HepG2 (cell line): ENCODE measurements at regions not wholly inside any gene's neighbourhood (a gene's known extent, or its start where the extent isn't known, plus 50 kb on each side); places are given as distances from the start of the nearest gene placed in this dataset.

Source experiments
- ATAC-seq: fragments of 200-7000 bp; cut with Tn5 transposase; 3 replicates; pipeline ENCODE4 v1.9.1; 2020; ENCODE audit warnings: mild to moderate bottlenecking, moderate library complexity
- BruUV-seq: library from RNA; stranded (reverse); fragments of 400-500 nt; replicated peaks from 2 replicates; lab custom pipeline; 2021; lab: Mats Ljungman, UMichigan
- CTCF ChIA-PET: fragments of 300-600 bp; formaldehyde crosslinking; extraction: SDS; loops from one replicate; lab custom pipeline; 2021; ENCODE audit warnings: low total read pairs, inconsistent platforms, low intra/inter-chr PET ratio; lab: Yijun Ruan, JAX
- POLR2A ChIA-PET: fragments of 350-600 bp; sonication (Branson Sonifier 250); formaldehyde crosslinking; loops from one replicate; lab custom pipeline; 2020; ENCODE audit warnings: antibody characterized with exemption, inconsistent platforms; lab: Yijun Ruan, JAX
- DNase-seq: peaks from one replicate; pipeline ENCODE4 v3.0.0-alpha.2; 2015; ENCODE audit warnings: low spot score
- FAIRE-seq: peaks from 3 replicates; lab custom pipeline; 2011; peaks lifted over from hg19 to GRCh38; lab: Jason Lieb, UNC
- H2AFZ ChIP-seq: one replicate; pipeline ENCODE4 v1.6.1; 2011; ENCODE audit warnings: low read length, inconsistent platforms
- H3K27ac ChIP-seq: fragments of 300-600 bp; 3 replicates; pipeline ENCODE4 v1.8.0; 2011; ENCODE audit warnings: mixed run types, mild to moderate bottlenecking, mixed read lengths, low read length, inconsistent platforms; ENCODE audit not compliant: insufficient read depth; ENCODE audit errors: extremely low read length
- H3K27me3 ChIP-seq, 2 experiments: fragments of 200-600 bp in 1 of 2; 2 replicates in 1 of 2; 3 replicates in 1 of 2; pipeline versions ENCODE4 v1.6.0 to v1.8.0; 2011; ENCODE audit warnings: low read length in 2 of 2, mild to moderate bottlenecking in 2 of 2, moderate library complexity in 2 of 2, inconsistent platforms in 1 of 2; ENCODE audit not compliant: insufficient read depth in 2 of 2, control insufficient read depth in 1 of 2
- H3K36me3 ChIP-seq, 2 experiments: fragments of 200-600 bp in 1 of 2; replicated peaks in 1 of 2; 2 replicates in 1 of 2; 3 replicates in 1 of 2; pipeline versions ENCODE4 v1.5.1 to v1.8.0; 2011; ENCODE audit warnings: low read length in 2 of 2, inconsistent platforms in 1 of 2; ENCODE audit not compliant: insufficient read depth in 2 of 2, control insufficient read depth in 1 of 2
- H3K4me1 ChIP-seq: 2 replicates; pipeline ENCODE4 v1.5.1; 2012; ENCODE audit warnings: low read length, inconsistent platforms; ENCODE audit not compliant: insufficient read depth
- H3K4me2 ChIP-seq: 2 replicates; pipeline ENCODE4 v1.6.0; 2011; ENCODE audit warnings: low read depth, low read length, inconsistent platforms
- H3K4me3 ChIP-seq, 3 experiments: fragments of 200-600 bp in 1 of 3; sonication (generic), shearing (Covaris generic) in 1 of 3; replicated peaks in 1 of 3; 2 replicates each; pipeline ENCODE4 v1.5.1; 2011 to 2016; ENCODE audit warnings: low read length in 3 of 3, inconsistent platforms in 2 of 3, low read depth in 2 of 3, mild to moderate bottlenecking in 2 of 3, control low read depth in 1 of 3, mixed read lengths in 1 of 3; ENCODE audit not compliant: insufficient read depth in 1 of 3
- H3K79me2 ChIP-seq: one replicate; pipeline ENCODE4 v1.6.1; 2011; ENCODE audit warnings: low read length, inconsistent platforms; ENCODE audit not compliant: insufficient read depth
- H3K9ac ChIP-seq: 2 replicates; pipeline ENCODE4 v1.6.0; 2011; ENCODE audit warnings: mild to moderate bottlenecking, low read depth, low read length, inconsistent platforms; ENCODE audit not compliant: insufficient read depth
- H3K9me3 ChIP-seq: 2 replicates; pipeline ENCODE4 v1.5.1; 2012; ENCODE audit warnings: mild to moderate bottlenecking, low read length
- H4K20me1 ChIP-seq: 2 replicates; pipeline ENCODE4 v1.6.0; 2011; ENCODE audit warnings: inconsistent platforms, mild to moderate bottlenecking, low read length, moderate library complexity; ENCODE audit not compliant: insufficient read depth
- SNRNP70 ChIP-seq: fragments of 200-400 bp; formaldehyde crosslinking; IDR thresholded peaks from 2 replicates; pipeline ENCODE4 v1.6.1; 2017; ENCODE audit warnings: mild to moderate bottlenecking, low read depth, low read length, moderate library complexity
- ZNF841 ChIP-seq: sonication (generic); formaldehyde crosslinking; IDR thresholded peaks from 2 replicates; pipeline ENCODE4 v1.8.1; 2023; ENCODE audit warnings: missing genetic modification reagents, borderline replicate concordance
- WGBS: methylation state at CpG from one replicate; pipeline ENCODE4 v1.1.6; 2017; ENCODE audit warnings: low lambda C conversion rate; 5-methylcytosine and 5-hydroxymethylcytosine counted together
- in situ Hi-C: cut with HindIII; loops from 2 replicates; pipeline ENCODE4 v1.10.0; 2017; ENCODE audit warnings: low pct_unique_long_range_greater_than_20kb; ENCODE audit not compliant: extremely low pct_ligation_motif_present
- intact Hi-C: fragments of 100-400 bp; cut with micrococcal nuclease; formaldehyde crosslinking; loops from one replicate; pipeline ENCODE4 v1.10.0; 2022; ENCODE audit not compliant: unreplicated experiment
- TF ChIP-seq, protein P1 (sequence below): sonication (generic); formaldehyde crosslinking; IDR thresholded peaks from 2 replicates; pipeline ENCODE4 v1.5.1; 2020; ENCODE audit warnings: mild to moderate bottlenecking, missing genetic modification reagents, borderline replicate concordance
- TF ChIP-seq, protein P2 (sequence below): sonication (generic); formaldehyde crosslinking; IDR thresholded peaks from 2 replicates; pipeline ENCODE4 v1.5.1; 2020; ENCODE audit warnings: mild to moderate bottlenecking, missing genetic modification reagents

DNA sequence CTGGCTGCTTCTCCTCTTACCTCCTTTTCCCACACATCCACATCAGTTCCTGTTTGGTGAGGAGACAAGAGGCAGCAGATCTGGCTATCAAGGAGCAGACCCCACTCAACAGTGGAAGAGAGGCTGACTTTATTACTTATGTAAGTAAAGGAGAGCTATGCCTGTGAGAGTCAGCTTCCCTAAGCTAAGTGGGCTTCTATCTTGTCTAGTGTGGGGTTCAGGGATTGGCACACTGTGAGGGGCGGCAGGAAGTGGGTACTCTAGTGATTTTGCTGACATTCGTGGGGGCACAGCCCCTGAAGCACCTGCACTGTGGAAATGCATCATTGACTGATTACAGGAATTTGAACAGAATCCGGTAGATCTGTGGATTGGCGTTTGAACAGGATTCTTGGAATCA lies 163.5 kb upstream of the IRX1 start:
- H2AFZ ChIP-seq: no peak overlapping the region
- no peaks in the 10 kb centered on the region for H3K27me3 ChIP-seq
- ChIA-PET POLR2A (no interaction called here), CTCF (no interaction called here)
- BruUV-seq: no TSS peak
- intact Hi-C loops (no loop called here), in situ Hi-C loops (no loop called here)
- no CpG with 5 or more reads among the region's 4 CpGs for WGBS
- DNase-seq (no peak), FAIRE-seq (no peak), ATAC-seq (no peak)
- no peaks in the 10 kb centered on the region for H4K20me1 ChIP-seq
- H3K4me1 ChIP-seq: no peaks in the 10 kb centered on the region
- no peaks in the 10 kb centered on the region for H3K36me3 ChIP-seq
- no peak overlapping the region for H3K4me2 ChIP-seq
- H3K79me2 ChIP-seq: no peaks in the 10 kb centered on the region
- no peak overlapping the region for H3K27ac ChIP-seq
- TF ChIP-seq, protein P1, sequence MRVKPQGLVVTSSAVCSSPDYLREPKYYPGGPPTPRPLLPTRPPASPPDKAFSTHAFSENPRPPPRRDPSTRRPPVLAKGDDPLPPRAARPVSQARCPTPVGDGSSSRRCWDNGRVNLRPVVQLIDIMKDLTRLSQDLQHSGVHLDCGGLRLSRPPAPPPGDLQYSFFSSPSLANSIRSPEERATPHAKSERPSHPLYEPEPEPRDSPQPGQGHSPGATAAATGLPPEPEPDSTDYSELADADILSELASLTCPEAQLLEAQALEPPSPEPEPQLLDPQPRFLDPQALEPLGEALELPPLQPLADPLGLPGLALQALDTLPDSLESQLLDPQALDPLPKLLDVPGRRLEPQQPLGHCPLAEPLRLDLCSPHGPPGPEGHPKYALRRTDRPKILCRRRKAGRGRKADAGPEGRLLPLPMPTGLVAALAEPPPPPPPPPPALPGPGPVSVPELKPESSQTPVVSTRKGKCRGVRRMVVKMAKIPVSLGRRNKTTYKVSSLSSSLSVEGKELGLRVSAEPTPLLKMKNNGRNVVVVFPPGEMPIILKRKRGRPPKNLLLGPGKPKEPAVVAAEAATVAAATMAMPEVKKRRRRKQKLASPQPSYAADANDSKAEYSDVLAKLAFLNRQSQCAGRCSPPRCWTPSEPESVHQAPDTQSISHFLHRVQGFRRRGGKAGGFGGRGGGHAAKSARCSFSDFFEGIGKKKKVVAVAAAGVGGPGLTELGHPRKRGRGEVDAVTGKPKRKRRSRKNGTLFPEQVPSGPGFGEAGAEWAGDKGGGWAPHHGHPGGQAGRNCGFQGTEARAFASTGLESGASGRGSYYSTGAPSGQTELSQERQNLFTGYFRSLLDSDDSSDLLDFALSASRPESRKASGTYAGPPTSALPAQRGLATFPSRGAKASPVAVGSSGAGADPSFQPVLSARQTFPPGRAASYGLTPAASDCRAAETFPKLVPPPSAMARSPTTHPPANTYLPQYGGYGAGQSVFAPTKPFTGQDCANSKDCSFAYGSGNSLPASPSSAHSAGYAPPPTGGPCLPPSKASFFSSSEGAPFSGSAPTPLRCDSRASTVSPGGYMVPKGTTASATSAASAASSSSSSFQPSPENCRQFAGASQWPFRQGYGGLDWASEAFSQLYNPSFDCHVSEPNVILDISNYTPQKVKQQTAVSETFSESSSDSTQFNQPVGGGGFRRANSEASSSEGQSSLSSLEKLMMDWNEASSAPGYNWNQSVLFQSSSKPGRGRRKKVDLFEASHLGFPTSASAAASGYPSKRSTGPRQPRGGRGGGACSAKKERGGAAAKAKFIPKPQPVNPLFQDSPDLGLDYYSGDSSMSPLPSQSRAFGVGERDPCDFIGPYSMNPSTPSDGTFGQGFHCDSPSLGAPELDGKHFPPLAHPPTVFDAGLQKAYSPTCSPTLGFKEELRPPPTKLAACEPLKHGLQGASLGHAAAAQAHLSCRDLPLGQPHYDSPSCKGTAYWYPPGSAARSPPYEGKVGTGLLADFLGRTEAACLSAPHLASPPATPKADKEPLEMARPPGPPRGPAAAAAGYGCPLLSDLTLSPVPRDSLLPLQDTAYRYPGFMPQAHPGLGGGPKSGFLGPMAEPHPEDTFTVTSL (CRISPR knock-in tag): no peak
- no peak for TF ChIP-seq SNRNP70
- TF ChIP-seq ZNF841: no peak
- TF ChIP-seq, protein P2, sequence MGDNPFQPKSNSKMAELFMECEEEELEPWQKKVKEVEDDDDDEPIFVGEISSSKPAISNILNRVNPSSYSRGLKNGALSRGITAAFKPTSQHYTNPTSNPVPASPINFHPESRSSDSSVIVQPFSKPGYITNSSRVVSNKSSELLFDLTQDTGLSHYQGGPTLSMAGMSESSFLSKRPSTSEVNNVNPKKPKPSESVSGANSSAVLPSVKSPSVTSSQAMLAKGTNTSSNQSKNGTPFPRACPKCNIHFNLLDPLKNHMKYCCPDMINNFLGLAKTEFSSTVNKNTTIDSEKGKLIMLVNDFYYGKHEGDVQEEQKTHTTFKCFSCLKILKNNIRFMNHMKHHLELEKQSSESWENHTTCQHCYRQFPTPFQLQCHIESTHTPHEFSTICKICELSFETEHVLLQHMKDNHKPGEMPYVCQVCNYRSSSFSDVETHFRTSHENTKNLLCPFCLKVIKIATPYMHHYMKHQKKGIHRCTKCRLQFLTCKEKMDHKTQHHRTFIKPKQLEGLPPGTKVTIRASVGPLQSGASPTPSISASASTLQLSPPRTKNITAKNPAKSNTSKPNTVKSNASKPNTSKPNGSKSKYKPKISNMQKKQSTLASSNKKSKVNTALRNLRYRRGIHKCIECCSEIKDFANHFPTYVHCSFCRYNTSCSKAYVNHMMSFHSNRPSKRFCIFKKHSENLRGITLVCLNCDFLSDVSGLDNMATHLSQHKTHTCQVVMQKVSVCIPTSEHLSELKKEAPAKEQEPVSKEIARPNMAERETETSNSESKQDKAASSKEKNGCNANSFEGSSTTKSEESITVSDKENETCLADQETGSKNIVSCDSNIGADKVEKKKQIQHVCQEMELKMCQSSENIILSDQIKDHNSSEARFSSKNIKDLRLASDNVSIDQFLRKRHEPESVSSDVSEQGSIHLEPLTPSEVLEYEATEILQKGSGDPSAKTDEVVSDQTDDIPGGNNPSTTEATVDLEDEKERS (CRISPR knock-in tag): no peak
- no peaks in the 10 kb centered on the region for H3K9me3 ChIP-seq
- H3K4me3 ChIP-seq: no peak overlapping the region
- no peak overlapping the region for H3K9ac ChIP-seq
